Cardiac muscle cell (in vitro differentiated cells and primary cell): ENCODE measurements at regions not wholly inside any gene's neighbourhood (a gene's known extent, or its start where the extent isn't known, plus 50 kb on each side); places are given as distances from the start of the nearest gene placed in this dataset.

Source experiments
- DNase-seq, 2 donors: peaks; one replicate each; pipeline versions ENCODE4 v3.0.0 to v3.0.0-alpha.2; 2010 to 2017; ENCODE audit warnings: low read depth in 1 of 2, low spot score in 1 of 2
- H3K27ac ChIP-seq: fragments of 200-600 bp; sonication (generic); 2 replicates; pipeline ENCODE4 v1.5.1; 2016
- H3K27me3 ChIP-seq: fragments of 200-600 bp; sonication (generic); 2 replicates; pipeline ENCODE4 v1.6.0; 2016; ENCODE audit warnings: control low read depth
- H3K36me3 ChIP-seq: fragments of 200-600 bp; sonication (generic); 2 replicates; pipeline ENCODE4 v1.5.1; 2016; ENCODE audit warnings: control low read depth
- H3K4me1 ChIP-seq: fragments of 200-600 bp; sonication (generic); 2 replicates; pipeline ENCODE4 v1.8.1; 2017; ENCODE audit warnings: low read depth, mild to moderate bottlenecking, mixed run types
- H3K4me3 ChIP-seq: fragments of 200-600 bp; sonication (generic); 2 replicates; pipeline ENCODE4 v1.5.1; 2016; ENCODE audit warnings: mild to moderate bottlenecking
- H3K9me3 ChIP-seq: fragments of 200-600 bp; sonication (generic); 2 replicates; pipeline ENCODE4 v1.5.1; 2017; ENCODE audit warnings: low read depth, mild to moderate bottlenecking, control low read depth
- CTCF ChIP-seq: IDR thresholded peaks from 2 replicates; pipeline ENCODE4 v1.5.1; 2012; ENCODE audit warnings: low read depth, mild to moderate bottlenecking, low read length

DNA sequence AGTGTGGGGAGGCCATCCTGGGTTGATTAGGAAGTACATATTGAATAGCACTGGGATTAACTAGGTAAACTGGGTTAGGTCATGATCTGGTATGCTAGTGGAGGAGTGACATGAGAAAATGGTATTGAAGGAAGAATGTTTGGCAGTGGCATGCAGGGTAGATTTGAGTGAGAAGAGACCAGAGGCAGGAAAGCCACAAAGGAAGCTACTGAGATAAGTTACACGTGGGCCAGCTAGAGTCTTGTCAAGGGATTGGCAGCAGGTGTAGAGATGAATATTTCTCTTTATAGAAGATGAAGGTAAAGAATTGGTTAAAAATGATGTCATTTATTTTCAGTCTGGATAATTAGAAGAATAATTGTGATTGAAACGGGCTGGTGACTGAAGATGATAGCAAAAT, 91.0 kb upstream of the TPRG1 start:
- no peak for DNase-seq
- H3K27me3 ChIP-seq, result no peaks in the 10 kb centered on the region
- no peak for TF ChIP-seq CTCF
- H3K9me3 ChIP-seq, result no peaks in the 10 kb centered on the region
- H3K27ac ChIP-seq, result no peak overlapping the region
- no peak overlapping the region for H3K4me3 ChIP-seq
- H3K4me1 ChIP-seq, result no peaks in the 10 kb centered on the region
- no peaks in the 10 kb centered on the region for H3K36me3 ChIP-seq

DNA sequence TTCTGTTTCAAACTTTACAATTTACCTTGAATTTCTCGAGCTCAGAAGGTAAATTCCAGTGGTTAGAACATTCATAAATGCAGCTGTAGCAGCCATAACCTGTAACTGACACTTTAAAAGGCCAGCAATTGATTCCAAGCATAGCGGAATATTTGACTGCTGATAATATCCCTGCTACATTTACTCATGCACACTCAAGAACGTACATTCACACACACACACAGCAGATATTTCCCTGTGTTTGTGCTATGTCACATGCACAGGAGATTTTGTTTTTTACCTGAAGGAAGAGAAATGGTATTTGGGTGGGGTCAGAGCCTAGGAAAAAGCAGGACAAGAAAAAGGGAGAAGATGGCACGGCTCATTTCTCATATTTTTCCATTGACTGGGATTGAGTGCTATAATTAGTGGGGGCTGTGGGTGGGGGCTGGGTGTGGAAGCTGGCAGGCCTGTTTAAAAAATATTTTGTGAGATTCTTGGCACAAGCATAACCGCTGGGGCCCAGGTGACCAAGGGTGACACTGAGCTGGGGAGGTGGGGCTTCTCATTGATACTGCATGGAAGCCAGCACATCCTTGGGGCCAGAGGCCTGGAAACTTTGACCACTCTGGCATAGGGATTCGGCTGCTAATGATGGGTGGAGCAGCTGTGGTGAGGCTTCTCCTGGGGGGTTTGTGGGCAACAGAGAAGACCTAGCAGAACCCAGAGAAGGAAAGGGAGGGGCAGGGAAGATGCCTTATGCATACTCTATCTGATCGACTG, 88.9 kb upstream of the TPRG1 start:
- H3K4me3 ChIP-seq, result no peak overlapping the region
- TF ChIP-seq CTCF, result no peak
- DNase-seq, result no peak
- no peaks in the 10 kb centered on the region for H3K27me3 ChIP-seq
- no peaks in the 10 kb centered on the region for H3K36me3 ChIP-seq
- H3K4me1 ChIP-seq, result no peaks in the 10 kb centered on the region
- H3K27ac ChIP-seq, result no peak overlapping the region
- no peaks in the 10 kb centered on the region for H3K9me3 ChIP-seq

GRCh38 chr3:189084620-189085019, 87.2 kb upstream of the TPRG1 start:
- Histone ChIP-seq H3K36me3 (no peaks in the 10 kb centered on the region), H3K4me1 (no peaks in the 10 kb centered on the region), H3K27me3 (no peaks in the 10 kb centered on the region), H3K9me3 (no peaks in the 10 kb centered on the region), H3K4me3 (no peak overlapping the region), H3K27ac (no peak overlapping the region)
- DNase-seq, result peak in 1 of 2 donors; percentile 53
- no peak for TF ChIP-seq CTCF

GRCh38 chr3:189092547-189092946, 79.2 kb upstream of the TPRG1 start:
- Histone ChIP-seq H3K27ac (no peak overlapping the region), H3K4me3 (no peak overlapping the region), H3K27me3 (no peaks in the 10 kb centered on the region), H3K36me3 (no peaks in the 10 kb centered on the region), H3K9me3 (no peaks in the 10 kb centered on the region), H3K4me1 (no peaks in the 10 kb centered on the region)
- DNase-seq, result no peak
- no peak for TF ChIP-seq CTCF

DNA sequence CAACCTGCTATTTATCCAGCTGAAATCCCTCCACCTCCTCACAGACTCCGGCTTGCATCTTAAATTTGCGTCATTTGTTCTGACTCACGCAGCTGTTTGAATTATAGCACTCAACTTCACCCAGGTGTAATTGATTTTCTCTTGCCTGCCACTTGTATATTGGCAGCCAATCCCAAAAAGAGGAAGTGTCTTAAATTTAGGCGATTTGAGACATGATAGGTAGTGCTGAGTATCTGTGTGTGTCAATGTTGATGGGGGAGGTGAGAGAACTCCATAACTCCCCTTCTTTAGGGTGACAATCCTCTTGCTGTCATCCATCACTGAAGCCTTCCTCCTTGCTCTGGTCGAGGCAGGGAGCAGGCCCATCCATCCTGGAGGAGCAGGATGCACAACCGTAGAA, 77.2 kb upstream of the TPRG1 start:
- no peak for DNase-seq
- no peak overlapping the region for H3K4me3 ChIP-seq
- no peak for TF ChIP-seq CTCF
- H3K9me3 ChIP-seq, result no peaks in the 10 kb centered on the region
- H3K27me3 ChIP-seq, result no peaks in the 10 kb centered on the region
- H3K4me1 ChIP-seq, result no peaks in the 10 kb centered on the region
- H3K27ac ChIP-seq, result no peak overlapping the region
- H3K36me3 ChIP-seq, result no peaks in the 10 kb centered on the region

DNA sequence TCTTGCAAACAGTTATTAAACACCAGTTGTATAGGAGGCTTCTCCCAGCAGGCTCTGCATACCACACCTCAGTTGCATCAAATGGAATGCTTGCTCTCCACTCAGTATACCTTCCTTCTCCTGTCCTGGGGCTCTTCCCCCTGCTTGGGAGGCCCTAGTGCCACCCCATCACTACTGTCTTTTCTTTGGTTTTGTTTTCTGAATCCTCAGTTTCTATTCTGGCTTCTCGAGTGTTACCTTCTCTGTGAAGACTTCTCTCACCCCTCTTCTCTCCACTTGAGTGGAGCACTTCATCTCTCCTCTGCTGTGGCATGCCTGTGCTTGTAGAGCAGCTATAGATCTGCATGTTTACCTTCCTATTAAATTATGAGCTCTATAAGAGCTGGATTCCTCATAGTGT, 75.7 kb upstream of the TPRG1 start:
- no peaks in the 10 kb centered on the region for H3K4me1 ChIP-seq
- H3K36me3 ChIP-seq, result no peaks in the 10 kb centered on the region
- H3K9me3 ChIP-seq, result no peaks in the 10 kb centered on the region
- no peak overlapping the region for H3K4me3 ChIP-seq
- H3K27me3 ChIP-seq, result no peaks in the 10 kb centered on the region
- no peak for DNase-seq
- H3K27ac ChIP-seq, result no peak overlapping the region
- TF ChIP-seq CTCF, result no peak
